Fibroblast of lung (primary cell): ENCODE measurements at regions not wholly inside any gene's neighbourhood (a gene's known extent, or its start where the extent isn't known, plus 50 kb on each side); places are given as distances from the start of the nearest gene placed in this dataset.

Source experiments
- DNase-seq, 2 donors: peaks; one replicate each; pipeline versions ENCODE4 v3.0.0 to v3.0.0-alpha.2; 2010; ENCODE audit warnings: low read depth in 2 of 2
- H2AFZ ChIP-seq: 2 replicates; pipeline ENCODE4 v1.5.1; 2012; ENCODE audit warnings: low read length, control low read depth, inconsistent platforms
- H3K27ac ChIP-seq: 2 replicates; pipeline ENCODE4 v1.5.1; 2011; ENCODE audit warnings: low read length, control low read depth; ENCODE audit not compliant: insufficient read depth
- H3K27me3 ChIP-seq: 2 replicates; pipeline ENCODE4 v1.5.1; 2011; ENCODE audit warnings: mild to moderate bottlenecking, low read length; ENCODE audit not compliant: control insufficient read depth, insufficient read depth
- H3K36me3 ChIP-seq: 2 replicates; pipeline ENCODE4 v1.5.1; 2011; ENCODE audit warnings: low read length; ENCODE audit not compliant: control insufficient read depth, insufficient read depth
- H3K4me1 ChIP-seq: 2 replicates; pipeline ENCODE4 v1.5.1; 2011; ENCODE audit warnings: low read length; ENCODE audit not compliant: control insufficient read depth, insufficient read depth; ENCODE audit errors: extremely low read depth
- H3K4me2 ChIP-seq: 2 replicates; pipeline ENCODE4 v1.5.1; 2011; ENCODE audit warnings: low read length, control low read depth; ENCODE audit not compliant: insufficient read depth; ENCODE audit errors: extremely low read depth
- H3K4me3 ChIP-seq, 4 experiments: fragments of 200-600 bp in 1 of 4; sonication (generic) in 1 of 4; replicated peaks in 1 of 4; 2 replicates each; pipeline ENCODE4 v1.5.1; 2011 to 2016; ENCODE audit warnings: low read length in 4 of 4, low read depth in 3 of 4, mild to moderate bottlenecking in 3 of 4, control low read depth in 2 of 4, inconsistent platforms in 1 of 4, mixed read lengths in 1 of 4; ENCODE audit not compliant: insufficient read depth in 1 of 4; ENCODE audit errors: control extremely low read depth in 1 of 4
- H3K79me2 ChIP-seq: 2 replicates; pipeline ENCODE4 v1.5.1; 2012; ENCODE audit warnings: mild to moderate bottlenecking, low read length, inconsistent platforms; ENCODE audit not compliant: control insufficient read depth, insufficient read depth
- H3K9ac ChIP-seq: 2 replicates; pipeline ENCODE4 v1.5.1; 2011; ENCODE audit warnings: mild to moderate bottlenecking, low read length, control low read depth; ENCODE audit not compliant: insufficient read depth
- H3K9me3 ChIP-seq: 2 replicates; pipeline ENCODE4 v1.5.1; 2012; ENCODE audit warnings: low read depth, low read length; ENCODE audit not compliant: control insufficient read depth, insufficient read depth
- H4K20me1 ChIP-seq: 2 replicates; pipeline ENCODE4 v1.5.1; 2011; ENCODE audit warnings: low read length; ENCODE audit not compliant: control insufficient read depth, insufficient read depth; ENCODE audit errors: extremely low read depth
- CTCF ChIP-seq, 2 donors: IDR thresholded peaks in 1 of 2; conservative IDR thresholded peaks in 1 of 2; 1 replicate in 1 of 2; 2 replicates in 1 of 2; pipeline ENCODE4 v1.5.1; 2011 to 2012; ENCODE audit warnings: low read length in 2 of 2, control low read depth in 1 of 2, inconsistent platforms in 1 of 2, low read depth in 1 of 2, mild to moderate bottlenecking in 1 of 2
- EZH2 ChIP-seq: IDR thresholded peaks from 2 replicates; pipeline ENCODE4 v1.5.1; 2012; ENCODE audit warnings: low read length, control low read depth, mild to moderate bottlenecking; ENCODE audit errors: missing control alignments

GRCh38 chr3:18652781-18653180, 227.6 kb upstream of the SATB1 start:
- Histone ChIP-seq H3K36me3 (no peaks in the 10 kb centered on the region), H3K9ac (no peak overlapping the region), H2AFZ (no peak overlapping the region), H3K27ac (no peak overlapping the region), H3K4me1 (no peaks in the 10 kb centered on the region), H3K9me3 (no peaks in the 10 kb centered on the region), H3K79me2 (no peaks in the 10 kb centered on the region), H3K4me3 (no peak overlapping the region), H3K4me2 (no peak overlapping the region), H3K27me3 (no peaks in the 10 kb centered on the region), H4K20me1 (no peaks in the 10 kb centered on the region)
- TF ChIP-seq EZH2 (no peak), CTCF (conservative IDR thresholded peaks at IDR 0.05 in 1 of 2, IDR thresholded peaks at IDR 0.05 in 1 of 2; ENCODE audit: low read depth in 1 of 2, low read length in 2 of 2) (no peak)
- no peak for DNase-seq

DNA sequence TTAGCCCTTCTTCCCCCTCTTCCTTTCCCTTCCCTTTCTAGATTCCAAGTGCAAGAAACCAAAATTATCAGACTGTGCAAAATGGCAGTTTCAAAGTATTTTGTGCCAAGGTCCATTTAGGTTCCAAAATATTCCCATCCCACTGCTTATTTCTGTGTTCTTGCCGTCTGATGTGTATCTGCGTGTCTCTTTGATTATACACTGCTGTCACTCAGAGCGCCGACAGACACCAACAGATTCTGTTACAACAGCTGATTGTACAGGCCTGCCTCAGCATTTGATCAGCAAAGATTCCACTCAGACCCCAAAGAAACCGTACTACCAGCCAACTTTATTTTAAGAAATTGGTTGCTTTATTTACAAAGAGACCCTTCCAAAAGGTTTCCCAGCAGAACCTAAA, 225.6 kb upstream of the SATB1 start:
- no peaks in the 10 kb centered on the region for H3K36me3 ChIP-seq
- H2AFZ ChIP-seq, result no peak overlapping the region
- H3K27me3 ChIP-seq, result no peaks in the 10 kb centered on the region
- H3K27ac ChIP-seq, result no peak overlapping the region
- DNase-seq, result no peak
- H3K4me1 ChIP-seq, result no peaks in the 10 kb centered on the region
- no peaks in the 10 kb centered on the region for H3K9me3 ChIP-seq
- TF ChIP-seq CTCF (conservative IDR thresholded peaks at IDR 0.05 in 1 of 2, IDR thresholded peaks at IDR 0.05 in 1 of 2; ENCODE audit: low read depth in 1 of 2, low read length in 2 of 2) (no peak), EZH2 (no peak)
- H4K20me1 ChIP-seq, result no peaks in the 10 kb centered on the region
- no peaks in the 10 kb centered on the region for H3K79me2 ChIP-seq
- H3K9ac ChIP-seq, result no peak overlapping the region
- H3K4me2 ChIP-seq, result no peak overlapping the region
- H3K4me3 ChIP-seq, result no peak overlapping the region

- no peaks in the 10 kb centered on the region for H3K36me3 ChIP-seq
- no peak for DNase-seq
- no peak for TF ChIP-seq EZH2
- TF ChIP-seq CTCF (conservative IDR thresholded peaks at IDR 0.05 in 1 of 2, IDR thresholded peaks at IDR 0.05 in 1 of 2; ENCODE audit: low read depth in 1 of 2, low read length in 2 of 2), result no peak
- H3K27ac ChIP-seq, result no peak overlapping the region
- no peaks in the 10 kb centered on the region for H3K4me1 ChIP-seq
- no peak overlapping the region for H3K4me3 ChIP-seq
- H4K20me1 ChIP-seq, result no peaks in the 10 kb centered on the region
- no peaks in the 10 kb centered on the region for H3K79me2 ChIP-seq
- H3K4me2 ChIP-seq, result no peak overlapping the region
- no peaks in the 10 kb centered on the region for H3K27me3 ChIP-seq
- H2AFZ ChIP-seq, result no peak overlapping the region
- H3K9me3 ChIP-seq, result no peaks in the 10 kb centered on the region
- no peak overlapping the region for H3K9ac ChIP-seq
Observed at GRCh38 chr3:18649666-18650363, 224.7 kb upstream of the SATB1 start.
